GM21367 (cell line): ENCODE measurements at regions not wholly inside any gene's neighbourhood (a gene's known extent, or its start where the extent isn't known, plus 50 kb on each side); places are given as distances from the start of the nearest gene placed in this dataset.
A peak's percentile ranks its signal among the peaks of the same experiment; 100 is the strongest.
"Not testable (repeated sequence)": the region's sequence is repeated elsewhere in the genome, so short reads cannot be mapped to it uniquely, and the experiment has no call there.

ENCODE experiments used
- ATAC-seq: cut with Tn5 transposase; IDR thresholded peaks from one replicate; pipeline ENCODE4 v1.9.1; 2021; ENCODE audit not compliant: unreplicated experiment

DNA sequence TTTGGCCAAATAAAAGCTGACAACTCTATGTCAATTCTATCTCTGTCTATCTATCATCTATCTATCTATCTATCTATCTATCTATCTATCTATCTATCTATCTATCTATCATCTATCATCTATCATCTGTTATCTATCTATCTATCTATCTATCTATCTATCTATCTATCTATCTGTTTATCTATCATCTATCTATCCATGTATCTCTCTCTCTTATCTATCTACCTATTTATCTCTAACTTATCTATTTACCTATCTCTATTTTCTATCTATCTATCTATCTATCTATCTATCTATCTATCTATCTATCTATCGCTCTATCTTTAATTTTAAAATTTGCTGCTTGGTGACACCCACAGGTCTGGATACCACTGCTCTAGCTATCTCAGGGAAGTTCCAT lies 271.1 kb downstream of the VRK1 start:
- ATAC-seq = not testable (repeated sequence)

DNA sequence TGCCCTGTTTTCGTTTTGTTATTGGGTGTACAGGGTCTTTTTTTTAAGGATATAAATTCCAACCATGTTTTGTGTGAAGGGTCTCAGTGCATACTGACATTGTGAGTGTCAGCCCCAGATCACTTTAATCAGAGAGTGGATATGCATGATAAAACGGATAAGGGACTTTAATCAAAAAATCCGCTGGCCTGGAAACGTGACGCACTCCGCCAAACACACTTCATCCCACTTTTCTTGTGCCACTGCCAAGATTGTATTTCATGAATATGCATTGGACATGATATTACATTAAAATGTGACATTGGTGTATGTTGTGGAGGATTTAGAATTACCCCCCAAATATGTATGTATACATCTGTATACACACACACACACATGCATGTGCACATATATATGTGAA lies 273.1 kb downstream of the VRK1 start:
- no peak for ATAC-seq

DNA sequence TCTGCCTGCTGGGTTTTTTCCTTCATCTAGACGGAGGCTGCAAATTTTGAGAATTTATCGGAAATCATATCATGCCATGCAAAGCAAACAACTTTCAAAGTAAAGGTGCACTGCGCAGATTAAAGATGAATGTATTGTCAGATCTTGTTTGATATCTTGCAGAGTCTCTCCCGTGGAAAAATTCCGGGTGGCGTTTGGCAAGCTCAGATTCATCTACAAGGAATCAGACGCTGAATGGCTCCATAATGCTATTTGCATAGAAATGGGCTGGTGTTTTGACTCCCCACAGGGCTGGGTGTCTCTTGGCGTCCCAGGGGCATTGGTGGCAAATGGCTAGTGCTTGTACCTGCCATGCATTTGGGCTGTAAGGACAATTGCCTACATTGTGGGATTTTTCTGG lies 274.0 kb downstream of the VRK1 start:
- ATAC-seq = no peak

DNA sequence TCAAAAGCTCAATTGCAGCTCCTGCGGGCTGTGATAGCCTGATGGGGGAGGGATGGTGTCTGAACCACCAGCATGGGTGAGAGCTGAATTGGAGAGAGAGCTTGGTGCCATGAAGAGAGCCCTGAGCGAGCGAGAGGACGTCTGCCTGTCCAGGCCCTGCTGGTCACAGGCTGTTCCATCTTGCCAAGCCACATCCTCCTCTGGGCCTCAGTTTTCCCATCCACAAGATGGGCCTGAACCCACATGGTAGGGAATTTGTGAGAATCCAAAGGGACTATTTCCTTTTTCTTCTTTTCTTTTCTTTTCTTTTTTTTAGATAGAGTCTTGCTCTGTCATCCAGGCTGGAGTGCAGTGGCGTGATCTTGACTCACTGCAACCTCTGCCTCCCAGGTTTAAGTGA lies 276.4 kb downstream of the VRK1 start:
- no peak for ATAC-seq

DNA sequence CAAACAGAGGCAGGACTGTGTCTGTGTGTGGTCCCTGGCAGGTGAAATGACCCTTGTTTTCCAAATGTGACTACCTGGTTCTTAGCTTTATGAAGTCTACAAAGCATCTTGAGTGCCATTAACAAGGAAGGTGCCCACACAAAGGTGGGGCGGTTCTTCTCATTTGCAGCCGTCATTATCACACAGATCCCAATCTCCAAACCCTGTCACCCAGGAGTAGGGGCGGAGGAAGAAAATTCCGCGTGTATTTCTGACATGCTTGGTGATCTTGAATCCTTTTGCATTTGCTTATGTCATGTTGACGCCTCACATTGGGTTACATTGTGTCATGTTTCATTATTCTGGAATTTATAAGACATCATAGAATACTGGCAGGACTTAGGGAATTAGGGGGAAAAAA lies 277.3 kb downstream of the VRK1 start:
- ATAC-seq = no peak

DNA sequence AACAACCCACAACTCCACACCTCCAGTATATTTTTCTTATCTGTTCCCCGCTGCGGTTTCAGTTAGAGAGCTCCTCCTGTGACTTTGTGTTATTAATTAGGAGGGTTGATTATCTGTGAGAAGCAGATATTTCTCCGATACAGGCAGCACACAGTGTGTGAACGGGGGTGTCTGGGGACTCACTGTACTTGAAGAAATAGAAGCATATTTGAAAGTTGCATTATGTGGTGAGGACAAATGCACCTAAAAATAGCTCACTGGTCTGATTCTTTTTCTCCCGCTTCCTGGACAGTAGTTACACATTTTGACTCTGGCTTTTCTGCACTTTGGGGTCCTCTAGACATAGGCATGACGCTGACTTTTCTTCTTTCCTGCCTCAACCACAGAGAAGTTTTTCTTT lies 277.7 kb downstream of the VRK1 start:
- peak; percentile 40 for ATAC-seq

DNA sequence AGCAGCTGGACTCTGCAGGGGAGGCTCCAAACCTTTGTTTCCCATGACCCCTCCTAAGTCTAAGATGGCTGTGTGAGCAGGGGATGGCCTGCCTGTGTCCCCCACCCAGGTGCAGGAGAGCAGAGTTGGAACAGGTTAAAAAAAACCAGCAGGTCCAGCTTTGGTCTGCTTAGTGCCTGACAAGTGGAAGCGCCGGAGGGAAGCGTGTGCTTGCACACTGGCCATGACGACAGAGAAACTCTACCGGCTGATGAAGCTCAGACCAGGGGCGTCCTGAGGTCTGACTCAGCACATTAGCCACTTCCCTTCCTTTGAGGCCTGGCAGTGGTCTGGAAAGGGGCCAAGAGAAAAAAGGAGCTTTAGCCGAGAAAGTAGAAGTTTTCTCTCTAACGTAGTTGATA lies 280.1 kb downstream of the VRK1 start:
- ATAC-seq = peak; percentile 91

DNA sequence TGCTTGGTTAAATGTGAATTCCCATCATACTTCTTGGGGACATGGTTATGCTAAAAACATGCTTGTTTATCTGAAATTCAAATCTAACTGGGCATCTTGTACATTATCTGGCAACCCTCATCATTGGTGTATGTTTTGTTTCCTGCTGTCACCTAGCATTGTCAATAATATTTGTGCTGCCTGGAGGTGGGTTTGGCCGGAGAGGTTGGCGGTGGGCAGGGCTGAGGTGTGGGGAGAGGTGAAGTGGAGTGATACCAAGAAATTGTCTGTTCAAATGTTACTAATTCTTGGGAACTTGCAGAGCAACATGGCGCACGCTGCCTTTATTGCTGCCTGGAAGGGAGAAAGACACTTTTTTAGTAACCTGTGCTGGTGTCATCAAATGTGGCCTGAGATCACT lies 280.5 kb downstream of the VRK1 start:
- peak; percentile 10 for ATAC-seq

DNA sequence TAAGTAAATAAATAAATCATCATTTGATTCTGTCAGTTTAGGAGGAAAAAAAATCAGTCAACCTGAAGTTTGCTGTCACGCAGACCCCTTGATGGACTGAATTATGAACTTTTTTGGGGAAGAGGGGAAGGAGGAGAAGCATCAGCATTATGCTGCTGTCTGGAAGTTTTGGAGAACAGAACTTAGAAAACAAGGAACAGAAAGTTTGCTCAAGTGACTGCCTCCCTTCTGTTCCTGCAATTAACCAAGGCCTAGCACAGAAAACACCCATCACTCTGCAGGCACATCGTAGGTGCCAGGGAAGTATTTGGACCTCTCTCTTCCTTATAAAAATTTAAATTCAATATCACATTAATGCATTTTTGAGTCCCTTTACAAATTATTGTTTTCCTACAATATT lies 283.8 kb downstream of the VRK1 start:
- ATAC-seq = no peak

DNA sequence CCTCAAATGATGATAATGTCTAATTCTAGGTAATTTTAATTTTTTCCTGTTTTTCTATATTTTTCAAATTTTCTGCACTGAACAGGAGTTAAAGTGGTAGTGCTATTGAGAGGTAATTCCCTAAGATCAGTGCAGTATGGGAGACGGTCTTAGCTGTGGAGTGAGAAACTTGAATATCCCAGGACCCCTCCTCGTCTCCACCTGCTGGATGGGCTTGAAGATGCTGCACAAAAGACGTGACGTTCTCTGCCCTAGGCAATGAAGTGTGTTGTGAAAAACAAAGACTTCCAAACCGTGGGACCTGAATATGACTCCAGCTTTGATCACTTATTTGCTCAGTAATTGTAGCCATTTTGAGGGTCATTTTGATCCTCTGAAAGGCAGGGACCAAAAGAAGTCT lies 298.1 kb downstream of the VRK1 start:
- no peak for ATAC-seq

DNA sequence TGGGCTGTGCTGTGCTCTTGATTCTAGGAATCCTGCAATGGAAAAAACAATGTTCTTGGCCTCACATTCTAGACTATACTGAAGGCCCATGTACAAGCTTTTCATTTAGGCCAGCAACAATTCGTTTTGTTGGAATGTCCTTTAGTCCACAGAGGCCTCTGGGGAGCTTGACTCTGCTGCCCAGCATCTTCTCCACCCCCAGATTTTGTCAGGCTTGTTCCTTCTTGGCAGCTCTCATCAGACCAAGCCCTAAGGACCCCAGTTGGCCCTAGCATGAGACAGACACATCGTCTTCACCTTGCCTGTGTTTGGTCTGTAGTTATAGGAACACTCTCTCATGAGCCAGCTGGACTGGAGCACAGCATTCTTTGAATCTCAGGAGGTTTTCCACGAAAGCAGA lies 300.1 kb downstream of the VRK1 start:
- ATAC-seq = no peak

DNA sequence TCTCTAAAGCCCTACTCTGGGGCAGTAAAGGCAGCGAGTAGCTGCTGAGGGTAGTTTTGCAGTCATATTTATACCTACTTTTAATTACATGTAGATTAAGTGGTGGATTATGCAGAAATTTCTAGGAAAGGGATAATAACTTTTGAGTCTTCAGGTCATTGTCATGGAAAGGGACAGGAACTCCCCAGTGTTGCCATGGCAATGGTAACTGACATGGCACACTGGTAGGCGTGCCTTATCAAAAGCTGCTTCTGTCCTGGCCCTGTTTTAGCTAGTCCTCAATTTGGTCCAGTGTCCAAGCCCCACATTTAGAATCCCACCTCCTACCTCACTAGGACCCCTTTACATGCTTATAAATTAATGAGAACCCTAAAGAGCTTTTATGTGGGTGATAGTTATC lies 303.1 kb downstream of the VRK1 start:
- ATAC-seq = no peak

DNA sequence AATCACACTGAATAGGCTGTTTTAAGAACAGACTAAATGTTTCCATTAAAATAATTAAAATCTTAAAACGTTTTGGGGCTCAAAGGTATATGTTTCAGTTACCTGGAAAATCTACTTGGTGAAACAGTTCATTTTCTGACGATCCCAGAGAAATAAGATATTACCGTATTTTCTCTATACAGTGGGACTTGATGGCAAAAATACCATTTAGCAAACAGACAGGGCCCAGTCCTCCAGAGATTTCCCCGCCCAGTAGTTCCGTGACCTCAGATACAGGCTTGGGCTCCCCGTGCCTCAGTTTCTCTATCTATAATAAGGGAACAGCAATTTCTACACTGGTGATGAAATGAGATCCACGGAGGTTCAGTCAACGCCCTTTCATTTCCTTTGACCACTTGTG lies 304.4 kb downstream of the VRK1 start:
- no peak for ATAC-seq

DNA sequence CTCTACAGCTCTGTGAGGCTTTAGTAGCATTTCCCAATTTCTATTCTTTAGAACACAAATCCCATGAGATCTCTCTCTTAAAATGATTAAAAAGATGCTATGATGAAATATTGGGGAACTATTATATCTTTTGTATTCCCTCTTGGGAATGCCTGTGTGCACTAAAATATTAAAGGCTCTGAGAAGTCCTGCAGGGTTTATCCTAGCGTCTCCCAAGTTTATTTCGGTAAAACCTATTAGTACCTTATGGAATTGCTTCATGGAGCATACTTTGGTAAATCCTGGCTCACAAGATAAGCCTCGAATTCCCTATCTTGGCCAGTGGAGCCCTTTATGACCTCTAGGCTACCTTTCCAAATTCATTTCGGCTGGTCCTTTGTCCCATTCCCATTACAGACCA lies 306.8 kb downstream of the VRK1 start:
- ATAC-seq = no peak

DNA sequence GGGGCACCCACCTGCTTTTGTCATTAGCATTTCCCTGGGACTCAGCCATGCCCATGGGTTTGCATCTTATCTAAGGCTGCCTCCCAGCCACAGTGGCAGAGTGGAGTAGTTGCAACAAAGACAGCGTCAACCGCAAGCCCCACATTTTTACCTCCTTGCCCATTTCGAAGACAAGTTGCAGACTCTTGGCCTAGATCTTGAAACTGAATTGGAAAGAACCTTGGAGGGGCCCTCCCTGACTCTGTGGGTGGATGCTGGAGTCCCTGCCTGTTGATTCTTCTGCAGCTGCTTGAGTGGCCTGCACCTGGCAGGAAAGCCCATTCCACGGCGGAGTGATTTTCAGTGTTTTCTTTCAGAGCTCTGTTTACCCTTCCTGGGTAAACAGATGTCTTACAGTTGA lies 309.0 kb downstream of the VRK1 start:
- peak; percentile 77 for ATAC-seq

DNA sequence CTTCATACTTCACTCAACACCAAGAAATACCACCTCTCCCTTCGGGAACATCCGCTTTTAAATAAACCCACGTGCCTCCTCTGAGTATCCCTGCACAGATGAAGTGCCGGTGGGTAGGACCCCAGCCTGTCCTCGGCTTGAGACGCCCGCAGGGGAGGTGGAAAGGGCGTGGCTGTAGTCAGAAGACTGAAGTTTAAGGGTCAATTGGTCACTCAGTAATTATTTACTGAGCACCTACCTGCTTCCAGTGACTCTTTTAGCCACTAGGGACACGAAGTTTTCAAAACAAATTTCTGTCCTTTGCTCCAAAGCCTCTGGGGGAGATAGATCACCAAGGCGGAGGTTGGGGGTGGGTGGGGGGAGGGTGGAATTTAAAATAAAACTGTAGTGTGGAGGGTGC lies 309.4 kb downstream of the VRK1 start:
- peak; percentile 45 for ATAC-seq

DNA sequence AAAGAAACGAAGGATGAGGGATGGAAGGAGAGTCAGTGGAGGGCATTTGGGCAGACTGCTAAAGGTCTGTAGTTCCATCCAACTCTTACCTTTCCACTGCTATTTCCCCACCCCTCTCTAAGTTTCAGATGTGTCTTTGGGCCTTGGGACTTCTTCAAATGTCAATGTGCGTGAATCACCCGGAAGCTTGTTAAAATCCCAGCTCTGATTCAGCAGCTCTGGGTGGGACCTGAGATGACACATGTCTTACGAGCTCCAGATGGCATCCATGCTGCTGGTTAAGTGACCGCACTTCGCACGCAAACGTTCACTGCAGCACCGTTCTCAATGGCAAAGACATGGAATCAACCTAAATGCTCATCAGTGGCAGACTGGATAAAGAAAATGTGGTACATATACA lies 309.9 kb downstream of the VRK1 start:
- no peak for ATAC-seq

DNA sequence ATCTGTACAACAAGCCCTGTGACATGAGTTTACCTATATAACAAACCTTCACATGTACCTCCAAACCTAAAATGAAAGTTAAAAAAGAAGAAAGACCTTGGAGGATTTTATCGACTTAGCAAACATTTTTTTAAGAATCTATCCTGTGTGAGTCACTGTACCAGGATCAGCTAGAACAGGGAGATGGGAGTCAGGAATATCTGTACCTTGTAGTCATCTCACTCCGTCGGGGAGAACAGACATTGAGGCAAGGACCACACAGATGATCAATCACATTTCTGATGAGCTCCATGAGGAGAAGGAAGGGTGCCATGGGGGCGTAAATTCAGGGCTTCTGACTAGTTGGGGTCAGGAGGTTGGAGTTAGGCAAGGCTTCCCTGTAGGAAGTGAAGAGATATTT lies 310.6 kb downstream of the VRK1 start:
- no peak for ATAC-seq

DNA sequence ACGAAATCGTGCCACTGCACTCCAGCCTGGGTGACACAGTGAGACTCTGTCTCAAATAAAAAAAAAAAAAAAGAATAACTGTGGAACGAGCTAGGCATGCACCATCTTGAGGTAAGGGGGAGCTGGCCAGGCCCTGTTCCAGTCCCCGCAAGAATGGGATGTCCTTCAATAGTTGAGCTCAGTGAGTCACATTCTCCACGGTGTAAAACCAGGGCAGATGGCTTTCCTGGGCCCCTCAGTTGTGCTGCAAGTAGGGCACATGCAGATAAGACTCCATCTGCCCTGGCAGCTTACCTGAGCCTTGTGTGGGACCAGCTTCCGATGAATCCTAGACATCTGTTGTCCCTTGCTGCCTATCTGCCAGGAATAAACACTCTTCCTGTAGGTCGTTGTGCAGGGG lies 312.1 kb downstream of the VRK1 start:
- ATAC-seq = no peak

DNA sequence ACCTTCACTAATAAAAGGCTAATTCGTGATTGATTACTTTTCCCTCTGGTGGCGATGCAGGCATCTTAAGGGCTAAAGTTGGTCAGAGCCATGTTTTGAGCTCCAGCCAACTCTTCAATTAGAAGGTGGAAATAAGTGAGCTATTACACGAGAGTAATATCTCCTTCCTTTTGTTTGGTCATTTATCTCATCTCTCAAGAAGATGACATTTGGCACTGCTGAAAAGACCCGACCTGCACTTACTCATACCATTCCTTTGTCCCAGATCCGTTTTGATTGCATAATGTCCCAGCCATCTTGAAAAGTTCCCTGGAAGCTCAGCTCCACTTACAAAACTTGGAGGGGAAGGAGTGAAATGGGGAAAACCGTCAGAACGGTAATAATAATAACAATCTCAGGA lies 316.2 kb downstream of the VRK1 start:
- no peak for ATAC-seq

DNA sequence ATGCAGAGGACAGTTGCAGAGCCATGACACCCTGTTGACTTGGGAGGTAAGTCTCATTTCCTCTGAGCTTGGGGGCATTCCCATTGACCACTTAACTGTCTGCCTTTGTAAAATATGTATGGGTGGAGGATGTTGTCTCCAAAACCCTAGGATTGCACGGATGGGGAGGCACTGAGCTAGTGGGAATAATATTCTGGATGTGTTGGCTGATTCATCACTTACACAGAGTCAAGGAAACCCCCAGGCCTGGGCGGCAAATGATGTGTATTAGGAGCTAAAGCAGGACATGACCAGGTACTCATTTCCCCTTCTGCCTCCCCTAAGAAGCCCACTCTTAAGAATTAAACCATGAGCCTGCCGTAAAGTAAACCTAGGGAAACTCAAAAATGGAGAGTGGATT lies 319.4 kb downstream of the VRK1 start:
- no peak for ATAC-seq

DNA sequence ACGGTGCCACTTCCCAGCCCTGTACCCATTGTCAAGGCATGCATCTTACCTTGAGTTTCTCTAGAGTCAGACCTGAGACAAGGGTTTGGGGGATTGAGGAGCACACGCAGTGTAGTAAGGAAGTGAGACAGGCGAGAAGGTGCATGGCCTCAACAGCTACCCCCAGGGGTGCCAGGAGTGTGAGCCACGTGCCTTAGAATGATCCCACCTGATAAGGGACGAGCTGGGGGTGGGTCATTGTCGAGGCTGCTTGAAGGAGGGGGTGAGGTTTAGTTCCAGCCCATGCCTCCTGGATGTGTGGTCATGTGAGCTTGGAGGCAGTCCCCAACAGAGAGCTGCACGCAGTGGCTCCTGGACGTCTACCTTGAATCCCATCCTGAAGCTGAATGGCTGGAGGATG lies 320.5 kb downstream of the VRK1 start:
- ATAC-seq = no peak

DNA sequence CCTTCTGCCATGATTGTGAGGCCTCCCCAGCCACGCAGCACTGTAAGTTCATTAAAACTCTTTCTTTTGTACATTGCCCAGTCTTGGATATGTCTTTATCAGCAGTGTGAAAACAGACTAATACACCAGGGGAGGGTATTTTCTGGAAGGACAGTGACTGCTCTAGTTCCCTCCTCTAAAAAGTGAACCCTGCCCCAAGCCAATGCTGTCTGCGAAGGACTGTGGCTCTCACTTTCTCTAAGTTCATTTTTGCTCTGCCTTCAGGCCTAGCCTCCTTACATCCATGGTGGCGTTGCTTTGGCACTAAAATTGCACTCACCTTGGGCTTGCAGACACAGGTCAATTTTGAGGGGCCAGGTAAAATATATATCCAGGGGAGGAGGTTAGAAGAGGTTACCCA lies 323.0 kb downstream of the VRK1 start:
- no peak for ATAC-seq

DNA sequence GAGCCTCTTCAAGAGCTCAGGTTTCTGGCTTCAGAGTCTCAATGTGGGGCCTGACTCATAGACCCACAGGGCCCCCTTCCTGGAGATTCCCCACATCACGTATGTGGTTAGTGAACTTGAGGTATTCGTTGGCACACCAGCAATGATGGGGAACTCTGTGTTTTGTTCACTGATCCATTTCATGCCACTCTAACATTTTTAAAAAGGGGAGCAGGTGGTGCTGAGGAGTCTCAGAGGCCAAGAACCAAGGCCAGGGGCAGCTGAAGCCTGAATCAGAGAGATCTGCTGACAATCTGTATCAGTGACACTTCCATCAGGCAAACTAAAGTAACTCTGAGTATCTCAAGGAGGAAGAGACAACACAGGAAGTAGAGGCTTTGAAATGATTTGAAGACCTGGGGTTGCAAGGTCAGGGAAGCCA lies 323.4 kb downstream of the VRK1 start:
- ATAC-seq = peak; percentile 61
